ENCODE measurements at regions not wholly inside any gene's neighbourhood (a gene's known extent, or its start where the extent isn't known, plus 50 kb on each side); places are given as distances from the start of the nearest gene placed in this dataset.

DNA sequence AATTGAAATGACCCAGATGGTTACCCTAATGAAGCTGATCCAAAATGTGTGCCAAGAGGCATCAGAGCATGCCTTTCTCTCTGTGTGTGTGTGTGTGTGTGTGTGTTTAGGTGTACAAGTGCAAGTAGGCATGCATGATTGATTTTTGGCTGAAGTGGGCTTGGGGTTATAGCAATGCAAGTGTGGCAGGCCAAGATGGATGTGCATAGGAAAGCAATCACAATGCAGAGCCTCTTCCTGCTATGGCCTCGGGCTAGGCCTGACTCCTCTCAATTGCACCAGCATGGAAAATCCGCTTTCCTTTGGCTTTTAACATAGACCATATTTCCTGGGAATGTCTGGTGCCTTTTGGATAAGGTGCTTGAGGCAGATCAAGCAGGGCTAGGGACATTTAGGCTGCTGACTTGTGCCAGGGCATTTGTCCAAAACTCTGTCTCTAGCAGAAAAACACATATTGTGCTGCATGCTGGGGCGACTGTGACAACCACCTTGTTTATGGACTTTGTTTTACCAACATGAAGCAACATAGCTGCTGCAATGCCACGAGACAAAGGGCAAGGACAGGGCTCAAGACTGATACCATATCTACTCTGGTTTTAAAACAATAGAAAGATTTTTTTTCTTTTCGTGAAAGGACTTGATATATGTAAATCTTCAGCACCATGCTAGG lies 395.7 kb downstream of the RAPGEF2 start:
- no peak overlapping the region for H3K4me2 ChIP-seq (ENCODE audit: low read depth, low read length, poor library complexity, severe bottlenecking)
- H3K9me3 ChIP-seq (ENCODE audit: low read length), result no peaks in the 10 kb centered on the region
- no peak overlapping the region for H3K27ac ChIP-seq (ENCODE audit: low read length)
- no peak overlapping the region for H3K4me3 ChIP-seq (ENCODE audit: low read length)
- H3K9me2 ChIP-seq (replicated peaks; ENCODE audit: insufficient read depth, low read length), result no peaks in the 10 kb centered on the region
- H3K36me3 ChIP-seq (ENCODE audit: insufficient read depth, low read length), result no peaks in the 10 kb centered on the region
- H4K20me1 ChIP-seq (ENCODE audit: insufficient read depth, low read depth, low read length), result no peaks in the 10 kb centered on the region
- H3K4me1 ChIP-seq (ENCODE audit: low read length), result no peaks in the 10 kb centered on the region
- no peaks in the 10 kb centered on the region for H3K79me2 ChIP-seq (ENCODE audit: low read length)
- no peak overlapping the region for H3K9ac ChIP-seq (ENCODE audit: low read length)
- no peak overlapping the region for H2AFZ ChIP-seq (ENCODE audit: low read length)
- no peak for DNase-seq
- H3K27me3 ChIP-seq (ENCODE audit: low read length), result no peaks in the 10 kb centered on the region

DNA sequence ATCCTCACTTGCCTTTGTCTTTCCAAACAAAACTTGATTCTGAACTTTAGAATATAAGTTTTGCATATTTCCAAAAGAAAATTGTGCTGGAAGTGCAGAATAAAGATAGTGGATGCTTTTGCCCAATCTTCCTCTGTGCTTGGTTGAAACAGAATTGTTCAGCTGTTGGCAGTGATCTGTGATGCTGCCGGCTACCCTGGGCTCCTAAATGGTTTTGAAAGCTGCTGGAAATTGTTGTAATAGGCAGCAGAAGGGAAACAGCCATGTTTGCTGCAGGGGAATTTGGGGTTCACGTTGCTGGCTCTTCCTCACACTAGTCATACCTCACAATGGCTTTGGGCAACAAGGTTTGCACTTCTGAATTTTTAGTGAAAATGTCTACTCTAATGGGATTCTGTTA lies 398.0 kb downstream of the RAPGEF2 start:
- H3K9me2 ChIP-seq (replicated peaks; ENCODE audit: insufficient read depth, low read length), result no peaks in the 10 kb centered on the region
- H3K36me3 ChIP-seq (ENCODE audit: insufficient read depth, low read length), result no peaks in the 10 kb centered on the region
- H3K27me3 ChIP-seq (ENCODE audit: low read length), result no peaks in the 10 kb centered on the region
- no peaks in the 10 kb centered on the region for H3K4me1 ChIP-seq (ENCODE audit: low read length)
- no peak overlapping the region for H3K4me3 ChIP-seq (ENCODE audit: low read length)
- H3K4me2 ChIP-seq (ENCODE audit: low read depth, low read length, poor library complexity, severe bottlenecking), result no peak overlapping the region
- H4K20me1 ChIP-seq (ENCODE audit: insufficient read depth, low read depth, low read length), result no peaks in the 10 kb centered on the region
- H3K79me2 ChIP-seq (ENCODE audit: low read length), result no peaks in the 10 kb centered on the region
- H3K9me3 ChIP-seq (ENCODE audit: low read length), result no peaks in the 10 kb centered on the region
- H3K9ac ChIP-seq (ENCODE audit: low read length), result no peak overlapping the region
- no peak for DNase-seq
- H2AFZ ChIP-seq (ENCODE audit: low read length), result no peak overlapping the region
- no peak overlapping the region for H3K27ac ChIP-seq (ENCODE audit: low read length)

DNA sequence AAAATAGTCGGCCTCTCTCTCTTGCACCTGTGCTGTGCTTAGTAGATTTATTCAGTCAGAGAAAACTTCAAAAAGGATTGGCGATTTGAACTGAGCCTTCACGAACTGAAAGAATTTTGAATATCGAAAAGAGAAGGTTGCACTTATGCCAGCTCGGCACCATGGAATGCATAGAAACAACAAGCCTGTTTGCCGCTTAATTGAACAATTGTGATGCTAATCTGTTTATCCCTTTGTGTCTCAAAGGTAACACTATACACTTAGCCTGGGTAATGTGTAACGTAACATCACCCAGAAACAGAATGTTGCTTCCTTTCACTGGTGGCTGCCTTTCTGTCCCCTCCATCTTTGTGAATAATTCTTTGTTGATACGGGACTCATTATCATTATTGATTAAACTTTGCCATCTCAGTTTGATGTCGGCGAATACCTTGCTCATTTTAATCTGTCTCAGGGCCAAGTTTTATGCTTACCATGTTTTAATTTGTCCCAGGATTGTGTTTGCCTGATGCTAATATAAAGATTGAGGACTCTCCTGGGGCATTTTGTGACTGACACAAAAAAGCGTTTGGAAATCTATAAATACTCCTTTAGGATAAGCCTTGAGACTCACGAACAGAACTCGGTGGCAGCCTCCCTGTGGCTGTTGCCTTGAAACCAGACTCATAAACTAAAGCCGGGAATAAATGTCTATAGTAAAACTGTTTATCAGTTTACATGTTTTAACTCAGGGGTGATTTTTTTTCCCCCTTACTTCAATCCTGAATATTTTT lies 400.5 kb downstream of the RAPGEF2 start:
- Histone ChIP-seq H3K9ac (ENCODE audit: low read length) (no peak overlapping the region), H3K36me3 (ENCODE audit: insufficient read depth, low read length) (no peaks in the 10 kb centered on the region), H3K4me3 (ENCODE audit: low read length) (no peak overlapping the region), H3K79me2 (ENCODE audit: low read length) (no peaks in the 10 kb centered on the region), H3K9me3 (ENCODE audit: low read length) (no peaks in the 10 kb centered on the region), H2AFZ (ENCODE audit: low read length) (no peak overlapping the region), H3K4me1 (ENCODE audit: low read length) (no peaks in the 10 kb centered on the region), H3K27ac (ENCODE audit: low read length) (no peak overlapping the region), H3K9me2 (replicated peaks; ENCODE audit: insufficient read depth, low read length) (no peaks in the 10 kb centered on the region), H3K27me3 (ENCODE audit: low read length) (no peaks in the 10 kb centered on the region), H3K4me2 (ENCODE audit: low read depth, low read length, poor library complexity, severe bottlenecking) (no peak overlapping the region), H4K20me1 (ENCODE audit: insufficient read depth, low read depth, low read length) (no peaks in the 10 kb centered on the region)
- DNase-seq, result no peak

DNA sequence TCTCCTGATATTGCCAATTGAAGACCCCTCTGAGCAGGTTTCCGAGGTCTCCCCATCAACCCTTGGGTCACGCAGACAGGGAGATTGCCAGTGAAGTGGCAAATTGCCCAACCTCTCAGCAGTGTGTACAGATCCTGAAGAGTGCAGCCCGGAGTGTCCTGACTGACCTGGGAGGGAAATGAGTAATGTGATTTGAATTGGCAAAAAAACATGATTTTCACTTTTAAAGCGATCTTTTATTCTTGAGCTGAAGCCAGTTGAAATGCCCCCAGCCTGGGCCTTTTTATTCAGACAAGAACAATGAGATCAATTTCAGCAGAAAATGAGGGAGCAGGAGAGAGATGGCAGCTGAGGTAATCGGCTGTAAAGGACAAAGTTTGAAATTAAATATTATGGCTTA lies 401.8 kb downstream of the RAPGEF2 start:
- Histone ChIP-seq H3K27ac (ENCODE audit: low read length) (no peak overlapping the region), H3K9ac (ENCODE audit: low read length) (no peak overlapping the region), H3K79me2 (ENCODE audit: low read length) (no peaks in the 10 kb centered on the region), H4K20me1 (ENCODE audit: insufficient read depth, low read depth, low read length) (no peaks in the 10 kb centered on the region), H3K4me2 (ENCODE audit: low read depth, low read length, poor library complexity, severe bottlenecking) (no peak overlapping the region), H3K4me1 (ENCODE audit: low read length) (no peaks in the 10 kb centered on the region), H3K4me3 (ENCODE audit: low read length) (no peak overlapping the region), H2AFZ (ENCODE audit: low read length) (no peak overlapping the region), H3K27me3 (ENCODE audit: low read length) (no peaks in the 10 kb centered on the region), H3K36me3 (ENCODE audit: insufficient read depth, low read length) (no peaks in the 10 kb centered on the region), H3K9me2 (replicated peaks; ENCODE audit: insufficient read depth, low read length) (no peaks in the 10 kb centered on the region), H3K9me3 (ENCODE audit: low read length) (no peaks in the 10 kb centered on the region)
- DNase-seq, result no peak

DNA sequence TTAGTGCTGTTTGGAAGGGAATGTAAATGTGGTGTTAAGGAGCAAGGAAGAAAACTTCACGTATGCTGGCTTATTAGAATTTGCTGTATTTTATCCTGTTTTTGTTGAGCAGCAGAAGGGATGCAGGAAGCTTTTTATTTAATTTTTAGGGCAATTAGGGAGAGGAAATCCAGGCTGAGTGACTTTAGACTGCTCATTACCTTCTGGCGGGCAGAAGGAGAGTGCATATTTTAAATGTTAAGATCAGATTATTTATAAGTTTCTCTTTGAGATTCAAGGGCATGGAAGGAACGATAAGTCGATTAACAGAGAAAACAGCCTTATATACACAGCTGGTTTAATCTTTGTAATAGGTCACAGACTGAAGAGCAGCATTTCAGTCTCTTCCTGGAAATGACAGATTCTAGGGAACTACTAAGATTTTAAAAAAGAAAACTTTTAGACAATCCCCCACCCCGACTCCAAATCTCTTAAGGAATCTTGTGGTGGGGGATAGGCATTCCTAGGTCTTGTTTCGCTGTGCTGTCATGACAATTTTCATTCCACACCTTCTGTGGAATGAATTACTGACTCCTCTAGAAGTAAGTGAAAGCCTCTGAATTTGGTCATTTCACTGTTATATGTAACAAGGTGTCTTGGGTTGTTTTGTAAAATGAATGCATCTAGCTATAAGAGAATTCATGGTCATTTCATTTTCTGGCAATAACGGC lies 402.5 kb downstream of the RAPGEF2 start:
- Histone ChIP-seq H2AFZ (ENCODE audit: low read length) (no peak overlapping the region), H3K79me2 (ENCODE audit: low read length) (no peaks in the 10 kb centered on the region), H3K9ac (ENCODE audit: low read length) (no peak overlapping the region), H3K9me2 (replicated peaks; ENCODE audit: insufficient read depth, low read length) (no peaks in the 10 kb centered on the region), H3K4me3 (ENCODE audit: low read length) (no peak overlapping the region), H3K27me3 (ENCODE audit: low read length) (no peaks in the 10 kb centered on the region), H4K20me1 (ENCODE audit: insufficient read depth, low read depth, low read length) (no peaks in the 10 kb centered on the region), H3K36me3 (ENCODE audit: insufficient read depth, low read length) (no peaks in the 10 kb centered on the region), H3K9me3 (ENCODE audit: low read length) (no peaks in the 10 kb centered on the region), H3K4me1 (ENCODE audit: low read length) (no peaks in the 10 kb centered on the region), H3K4me2 (ENCODE audit: low read depth, low read length, poor library complexity, severe bottlenecking) (no peak overlapping the region), H3K27ac (ENCODE audit: low read length) (no peak overlapping the region)
- no peak for DNase-seq

DNA sequence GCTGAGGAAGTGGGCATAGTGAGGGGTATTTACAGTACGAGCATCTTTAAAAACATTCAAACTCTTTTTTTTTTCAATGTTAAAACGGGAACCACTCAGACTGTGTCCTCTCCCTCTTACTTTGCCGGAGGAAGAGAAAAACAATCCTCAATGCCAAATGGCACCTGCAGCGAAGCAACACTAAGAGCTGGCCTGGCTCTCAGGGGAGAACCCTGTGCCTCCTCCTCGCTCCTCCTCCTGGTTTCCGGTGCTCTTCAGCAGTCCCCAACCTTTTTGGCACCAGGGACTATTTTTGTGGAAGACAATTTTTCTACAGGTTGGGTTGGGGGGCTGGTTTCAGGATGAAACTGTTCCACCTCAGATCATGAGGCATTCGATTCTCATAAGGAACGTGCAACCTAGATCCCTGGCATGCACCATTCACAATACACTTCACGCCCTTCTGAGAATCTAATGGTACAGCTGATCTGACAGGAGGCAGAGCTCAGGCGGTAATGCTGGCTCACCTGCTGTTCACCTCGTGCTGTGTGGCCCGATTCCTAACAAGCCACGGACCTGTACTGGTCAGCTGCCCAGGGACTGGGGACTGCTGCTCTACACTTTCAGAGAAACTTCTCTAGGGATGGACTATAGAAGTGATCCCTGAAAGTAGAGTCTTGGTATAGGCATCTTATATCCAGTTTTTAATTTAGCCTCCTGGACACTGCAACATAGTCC lies 404.1 kb downstream of the RAPGEF2 start:
- H4K20me1 ChIP-seq (ENCODE audit: insufficient read depth, low read depth, low read length), result no peaks in the 10 kb centered on the region
- no peak overlapping the region for H3K9ac ChIP-seq (ENCODE audit: low read length)
- H3K4me2 ChIP-seq (ENCODE audit: low read depth, low read length, poor library complexity, severe bottlenecking), result no peak overlapping the region
- no peak for DNase-seq
- no peak overlapping the region for H3K27ac ChIP-seq (ENCODE audit: low read length)
- no peaks in the 10 kb centered on the region for H3K27me3 ChIP-seq (ENCODE audit: low read length)
- no peaks in the 10 kb centered on the region for H3K79me2 ChIP-seq (ENCODE audit: low read length)
- H3K4me1 ChIP-seq (ENCODE audit: low read length), result no peaks in the 10 kb centered on the region
- no peaks in the 10 kb centered on the region for H3K36me3 ChIP-seq (ENCODE audit: insufficient read depth, low read length)
- H2AFZ ChIP-seq (ENCODE audit: low read length), result no peak overlapping the region
- no peaks in the 10 kb centered on the region for H3K9me2 ChIP-seq (replicated peaks; ENCODE audit: insufficient read depth, low read length)
- no peak overlapping the region for H3K4me3 ChIP-seq (ENCODE audit: low read length)
- no peaks in the 10 kb centered on the region for H3K9me3 ChIP-seq (ENCODE audit: low read length)

DNA sequence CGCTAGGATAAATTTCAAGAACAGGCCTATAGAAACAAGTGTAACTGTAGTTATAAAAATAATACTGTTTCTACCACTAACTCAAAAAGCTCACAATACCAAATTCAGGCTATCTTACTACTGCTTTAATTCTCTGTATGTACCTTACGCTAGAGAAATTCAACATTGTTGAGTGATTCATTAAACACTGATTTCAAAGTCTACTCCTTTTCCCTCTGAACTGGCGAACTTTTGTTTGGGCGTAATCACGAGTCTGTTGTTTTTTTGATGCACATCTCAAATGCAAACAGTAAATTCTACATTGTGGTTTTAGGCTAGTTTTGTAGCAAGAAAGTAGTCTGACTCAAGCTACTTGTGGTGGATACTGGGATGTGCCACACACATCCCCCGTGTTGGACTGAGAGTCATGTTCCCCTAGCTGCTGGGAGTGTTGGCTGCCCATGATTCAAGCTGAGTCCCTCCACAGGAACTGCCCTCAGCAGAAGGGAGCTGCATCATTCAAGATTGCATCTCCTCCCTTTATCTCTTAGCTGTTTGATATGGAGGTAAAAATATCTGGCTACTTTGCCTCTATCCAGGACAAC lies 406.1 kb downstream of the RAPGEF2 start:
- Histone ChIP-seq H3K27me3 (ENCODE audit: low read length) (no peaks in the 10 kb centered on the region), H3K9ac (ENCODE audit: low read length) (no peak overlapping the region), H3K79me2 (ENCODE audit: low read length) (no peaks in the 10 kb centered on the region), H3K27ac (ENCODE audit: low read length) (no peak overlapping the region), H3K4me1 (ENCODE audit: low read length) (no peaks in the 10 kb centered on the region), H3K4me2 (ENCODE audit: low read depth, low read length, poor library complexity, severe bottlenecking) (no peak overlapping the region), H4K20me1 (ENCODE audit: insufficient read depth, low read depth, low read length) (no peaks in the 10 kb centered on the region), H3K9me2 (replicated peaks; ENCODE audit: insufficient read depth, low read length) (no peaks in the 10 kb centered on the region), H3K9me3 (ENCODE audit: low read length) (no peaks in the 10 kb centered on the region), H2AFZ (ENCODE audit: low read length) (no peak overlapping the region), H3K4me3 (ENCODE audit: low read length) (no peak overlapping the region), H3K36me3 (ENCODE audit: insufficient read depth, low read length) (no peaks in the 10 kb centered on the region)
- DNase-seq, result no peak

Data from Karpas-422 (cell line).